Keratinocyte (primary cell): ENCODE measurements at regions not wholly inside any gene's neighbourhood (a gene's known extent, or its start where the extent isn't known, plus 50 kb on each side); places are given as distances from the start of the nearest gene placed in this dataset.

Experiments used
- DNase-seq: peaks from one replicate; pipeline ENCODE4 v3.0.0-alpha.2; 2011; ENCODE audit warnings: low read depth, missing footprints, low spot score
- FAIRE-seq: peaks from 2 replicates; lab custom pipeline; 2011; peaks lifted over from hg19 to GRCh38; lab: Jason Lieb, UNC
- H2AFZ ChIP-seq: 2 replicates; pipeline ENCODE4 v1.6.0; 2012; ENCODE audit warnings: low read length, control low read depth, inconsistent platforms; ENCODE audit not compliant: control insufficient read depth
- H3K27ac ChIP-seq: 2 replicates; pipeline ENCODE4 v1.5.1; 2011; ENCODE audit warnings: low read length; ENCODE audit not compliant: control insufficient read depth, insufficient read depth
- H3K27me3 ChIP-seq: 3 replicates; pipeline ENCODE4 v1.6.0; 2011; ENCODE audit warnings: low read length; ENCODE audit not compliant: control insufficient read depth, insufficient read depth; ENCODE audit errors: extremely low read depth
- H3K36me3 ChIP-seq, 2 experiments: 2 replicates in 1 of 2; 3 replicates in 1 of 2; pipeline ENCODE4 v1.5.1; 2011; ENCODE audit warnings: low read length in 2 of 2, mild to moderate bottlenecking in 1 of 2; ENCODE audit not compliant: control insufficient read depth in 2 of 2, insufficient read depth in 2 of 2; ENCODE audit errors: extremely low read depth in 1 of 2
- H3K4me1 ChIP-seq: 3 replicates; pipeline ENCODE4 v1.5.1; 2011; ENCODE audit warnings: low read length; ENCODE audit not compliant: control insufficient read depth, insufficient read depth; ENCODE audit errors: extremely low read depth
- H3K4me2 ChIP-seq: 3 replicates; pipeline ENCODE4 v1.6.0; 2011; ENCODE audit warnings: low read depth, low read length; ENCODE audit not compliant: control insufficient read depth, insufficient read depth; ENCODE audit errors: extremely low read depth
- H3K4me3 ChIP-seq, 3 experiments: fragments of 200-600 bp in 1 of 3; sonication (generic) in 1 of 3; 2 replicates in 2 of 3; 3 replicates in 1 of 3; pipeline ENCODE4 v1.5.1; 2011 to 2016; ENCODE audit warnings: low read length in 3 of 3, mild to moderate bottlenecking in 3 of 3, control low read depth in 2 of 3, inconsistent platforms in 1 of 3, low read depth in 1 of 3, mixed read lengths in 1 of 3, mixed run types in 1 of 3, moderate library complexity in 1 of 3; ENCODE audit not compliant: control insufficient read depth in 2 of 3, insufficient read depth in 2 of 3; ENCODE audit errors: extremely low read depth in 1 of 3
- H3K79me2 ChIP-seq: 2 replicates; pipeline ENCODE4 v1.6.0; 2012; ENCODE audit warnings: low read length; ENCODE audit not compliant: control insufficient read depth, insufficient read depth
- H3K9ac ChIP-seq: 3 replicates; pipeline ENCODE4 v1.6.0; 2011; ENCODE audit warnings: low read length; ENCODE audit not compliant: control insufficient read depth, insufficient read depth; ENCODE audit errors: extremely low read depth
- H3K9me1 ChIP-seq: 3 replicates; pipeline ENCODE4 v1.6.0; 2011; ENCODE audit warnings: low read length; ENCODE audit not compliant: control insufficient read depth, insufficient read depth; ENCODE audit errors: extremely low read depth
- H3K9me3 ChIP-seq: 2 replicates; pipeline ENCODE4 v1.5.1; 2012; ENCODE audit warnings: low read depth, low read length; ENCODE audit not compliant: control insufficient read depth
- H4K20me1 ChIP-seq: 3 replicates; pipeline ENCODE4 v1.6.0; 2011; ENCODE audit warnings: low read length; ENCODE audit not compliant: control insufficient read depth, insufficient read depth; ENCODE audit errors: extremely low read depth
- EZH2 ChIP-seq: IDR thresholded peaks from one replicate; pipeline ENCODE4 v1.6.1; 2012; ENCODE audit warnings: inconsistent platforms, mild to moderate bottlenecking, low read length, moderate library complexity
- dilution Hi-C: fragments of 300-500 bp; cut with MboI; formaldehyde crosslinking; loops from one replicate; pipeline ENCODE4 v1.7.0; 2020; ENCODE audit warnings: low sequenced_read_pairs; ENCODE audit not compliant: extremely low pct_ligation_motif_present
- TF ChIP-seq, protein P1 (sequence below), 3 experiments: IDR thresholded peaks in 1 of 3; conservative IDR thresholded peaks in 1 of 3; optimal IDR thresholded peaks in 1 of 3; 2 replicates in 2 of 3; 3 replicates in 1 of 3; pipeline versions ENCODE3 to v1.5.1; 2011; ENCODE audit warnings: low read length in 3 of 3, mild to moderate bottlenecking in 3 of 3, moderate library complexity in 2 of 3, control low read depth in 1 of 3, inconsistent platforms in 1 of 3; ENCODE audit not compliant: insufficient read depth in 2 of 3; ENCODE audit errors: extremely low read depth in 1 of 3

DNA sequence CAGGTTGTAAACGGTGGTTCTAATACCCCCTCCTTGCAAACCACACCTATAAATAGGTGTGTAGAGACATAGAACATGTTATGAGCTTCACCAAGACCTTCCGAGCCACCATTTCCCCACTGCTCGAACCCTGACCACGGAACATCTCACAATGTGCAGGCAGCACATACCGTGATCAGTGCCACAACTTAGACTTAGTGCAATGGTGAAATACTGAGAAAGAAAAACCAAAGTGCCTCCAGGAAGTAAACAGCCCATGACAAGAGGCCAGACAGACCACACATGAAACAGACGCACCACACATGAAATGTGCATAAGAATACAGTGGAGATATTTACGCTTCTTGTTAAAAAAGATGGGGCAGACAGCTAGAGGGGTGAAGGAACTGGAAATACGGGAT is 166.9 kb upstream of the CCND2 start:
- H3K9ac ChIP-seq = no peak overlapping the region
- no peak overlapping the region for H3K4me2 ChIP-seq
- no peaks in the 10 kb centered on the region for H4K20me1 ChIP-seq
- DNase-seq (no peak), FAIRE-seq (no peak)
- dilution Hi-C loops = no loop called here
- no peaks in the 10 kb centered on the region for H3K79me2 ChIP-seq
- H3K27ac ChIP-seq = no peak overlapping the region
- peaks cover 4% of the 10 kb centered on the region for H3K27me3 ChIP-seq
- H3K4me1 ChIP-seq = peaks cover 13% of the 10 kb centered on the region
- H3K9me1 ChIP-seq = no peaks in the 10 kb centered on the region
- H3K36me3 ChIP-seq = no peaks in the 10 kb centered on the region
- TF ChIP-seq EZH2 = no peak
- no peak overlapping the region for H3K4me3 ChIP-seq
- no peaks in the 10 kb centered on the region for H3K9me3 ChIP-seq
- H2AFZ ChIP-seq = no peak overlapping the region

DNA sequence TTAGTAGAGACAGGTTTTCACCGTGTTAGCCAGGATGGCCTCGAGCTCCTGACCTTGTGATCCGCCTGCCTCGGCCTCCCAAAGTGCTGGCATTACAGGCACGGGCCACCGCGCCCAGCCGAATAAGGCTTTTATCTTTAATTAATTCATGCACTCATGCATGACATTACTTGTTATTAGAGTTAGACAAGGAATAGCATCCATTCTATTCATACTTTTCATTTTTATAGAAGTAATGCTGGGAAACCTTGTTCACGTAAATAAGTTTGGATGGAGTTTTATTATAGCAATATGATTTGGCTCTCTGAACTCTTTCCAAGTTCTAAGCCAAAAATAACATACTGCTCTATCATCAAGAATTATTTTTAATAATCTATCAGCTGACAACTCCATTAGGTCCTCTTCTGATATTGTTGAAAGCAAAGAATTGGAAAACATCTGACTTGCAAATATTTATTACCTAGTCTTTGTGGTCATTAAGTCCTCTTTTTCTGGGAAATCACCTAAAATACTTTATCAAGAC is 168.8 kb upstream of the CCND2 start:
- Histone ChIP-seq H3K4me1 (peaks cover 11% of the 10 kb centered on the region), H3K9me3 (no peaks in the 10 kb centered on the region), H3K9ac (no peak overlapping the region), H3K27ac (no peak overlapping the region), H3K4me3 (no peak overlapping the region), H4K20me1 (no peaks in the 10 kb centered on the region), H3K79me2 (no peaks in the 10 kb centered on the region), H3K36me3 (no peaks in the 10 kb centered on the region), H3K4me2 (no peak overlapping the region), H3K27me3 (peaks cover 4% of the 10 kb centered on the region), H3K9me1 (no peaks in the 10 kb centered on the region), H2AFZ (no peak overlapping the region)
- dilution Hi-C loops = no loop called here
- FAIRE-seq (no peak), DNase-seq (no peak)
- TF ChIP-seq EZH2 = no peak
- TF ChIP-seq, protein P1, sequence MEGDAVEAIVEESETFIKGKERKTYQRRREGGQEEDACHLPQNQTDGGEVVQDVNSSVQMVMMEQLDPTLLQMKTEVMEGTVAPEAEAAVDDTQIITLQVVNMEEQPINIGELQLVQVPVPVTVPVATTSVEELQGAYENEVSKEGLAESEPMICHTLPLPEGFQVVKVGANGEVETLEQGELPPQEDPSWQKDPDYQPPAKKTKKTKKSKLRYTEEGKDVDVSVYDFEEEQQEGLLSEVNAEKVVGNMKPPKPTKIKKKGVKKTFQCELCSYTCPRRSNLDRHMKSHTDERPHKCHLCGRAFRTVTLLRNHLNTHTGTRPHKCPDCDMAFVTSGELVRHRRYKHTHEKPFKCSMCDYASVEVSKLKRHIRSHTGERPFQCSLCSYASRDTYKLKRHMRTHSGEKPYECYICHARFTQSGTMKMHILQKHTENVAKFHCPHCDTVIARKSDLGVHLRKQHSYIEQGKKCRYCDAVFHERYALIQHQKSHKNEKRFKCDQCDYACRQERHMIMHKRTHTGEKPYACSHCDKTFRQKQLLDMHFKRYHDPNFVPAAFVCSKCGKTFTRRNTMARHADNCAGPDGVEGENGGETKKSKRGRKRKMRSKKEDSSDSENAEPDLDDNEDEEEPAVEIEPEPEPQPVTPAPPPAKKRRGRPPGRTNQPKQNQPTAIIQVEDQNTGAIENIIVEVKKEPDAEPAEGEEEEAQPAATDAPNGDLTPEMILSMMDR (optimal IDR thresholded peaks at IDR 0.05 in 1 of 3, IDR thresholded peaks at IDR 0.05 in 1 of 3, conservative IDR thresholded peaks at IDR 0.05 in 1 of 3; ENCODE audit: extremely low read depth in 1 of 3, insufficient read depth in 2 of 3, low read length in 3 of 3) = no peak

DNA sequence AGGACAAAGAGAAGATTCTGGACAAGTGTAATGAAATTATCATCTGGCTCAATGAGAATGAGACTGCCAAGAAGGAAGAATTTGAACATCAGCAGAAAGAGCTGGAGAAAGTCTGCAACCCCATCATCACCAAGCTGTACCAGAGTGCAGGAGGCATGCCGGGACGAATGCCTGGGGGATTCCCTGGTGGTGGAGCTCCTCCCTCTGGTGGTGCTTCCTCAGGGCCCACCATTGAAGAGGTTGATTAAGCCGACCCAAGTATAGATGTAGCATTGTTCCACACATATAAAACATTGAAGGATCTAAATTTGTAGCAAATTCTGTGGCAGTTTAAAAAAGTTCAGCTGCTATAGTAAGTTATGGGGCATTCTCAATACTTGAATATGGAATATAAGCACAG is 174.3 kb upstream of the CCND2 start:
- no peaks in the 10 kb centered on the region for H3K9me1 ChIP-seq
- DNase-seq = no peak
- H3K27me3 ChIP-seq = no peaks in the 10 kb centered on the region
- H3K4me3 ChIP-seq = no peak overlapping the region
- dilution Hi-C loops = no loop called here
- no peaks in the 10 kb centered on the region for H4K20me1 ChIP-seq
- H3K9ac ChIP-seq = no peak overlapping the region
- no peaks in the 10 kb centered on the region for H3K36me3 ChIP-seq
- no peak overlapping the region for H2AFZ ChIP-seq
- no peaks in the 10 kb centered on the region for H3K9me3 ChIP-seq
- no peak for FAIRE-seq
- TF ChIP-seq EZH2 = no peak
- TF ChIP-seq, protein P1 (optimal IDR thresholded peaks at IDR 0.05 in 1 of 3, IDR thresholded peaks at IDR 0.05 in 1 of 3, conservative IDR thresholded peaks at IDR 0.05 in 1 of 3; ENCODE audit: extremely low read depth in 1 of 3, insufficient read depth in 2 of 3, low read length in 3 of 3) = no peak
- no peaks in the 10 kb centered on the region for H3K4me1 ChIP-seq
- H3K79me2 ChIP-seq = no peaks in the 10 kb centered on the region
- H3K27ac ChIP-seq = no peak overlapping the region
- no peak overlapping the region for H3K4me2 ChIP-seq
